ENCODE measurements at regions not wholly inside any gene's neighbourhood (a gene's known extent, or its start where the extent isn't known, plus 50 kb on each side); places are given as distances from the start of the nearest gene placed in this dataset.
"Not testable (repeated sequence)": the region's sequence is repeated elsewhere in the genome, so short reads cannot be mapped to it uniquely, and the experiment has no call there.

GRCh38 chr16:9658586-9658985, 523.6 kb downstream of the GRIN2A start:
- no peak for TF ChIP-seq CTCF (conservative IDR thresholded peaks at IDR 0.05; ENCODE audit: low read depth, low read length)
- H3K4me3 ChIP-seq (ENCODE audit: low read depth, low read length) = no peak overlapping the region
- DNase-seq (ENCODE audit: low read depth) = no peak

GRCh38 chr16:9660898-9661297, 521.3 kb downstream of the GRIN2A start:
- no peak for DNase-seq (ENCODE audit: low read depth)

GRCh38 chr16:9661336-9662017, 520.8 kb downstream of the GRIN2A start:
- no peak overlapping the region for H3K4me3 ChIP-seq (ENCODE audit: low read depth, low read length)
- no peak for DNase-seq (ENCODE audit: low read depth)

More at GRCh38 chr16:9660898-9661297, 521.3 kb downstream of the GRIN2A start:
- TF ChIP-seq CTCF (conservative IDR thresholded peaks at IDR 0.05; ENCODE audit: low read depth, low read length) = no peak
- H3K4me3 ChIP-seq (ENCODE audit: low read depth, low read length) = no peak overlapping the region

GRCh38 chr16:9663588-9663987, 518.6 kb downstream of the GRIN2A start:
- no peak for TF ChIP-seq CTCF (conservative IDR thresholded peaks at IDR 0.05; ENCODE audit: low read depth, low read length)
- no peak for DNase-seq (ENCODE audit: low read depth)
- H3K4me3 ChIP-seq (ENCODE audit: low read depth, low read length) = no peak overlapping the region

More at GRCh38 chr16:9661336-9662017, 520.8 kb downstream of the GRIN2A start:
- TF ChIP-seq CTCF (conservative IDR thresholded peaks at IDR 0.05; ENCODE audit: low read depth, low read length) = no peak

GRCh38 chr16:9665851-9666271, 516.4 kb downstream of the GRIN2A start:
- TF ChIP-seq CTCF (conservative IDR thresholded peaks at IDR 0.05; ENCODE audit: low read depth, low read length) = no peak
- H3K4me3 ChIP-seq (ENCODE audit: low read depth, low read length) = no peak overlapping the region
- DNase-seq (ENCODE audit: low read depth) = no peak

- no peak for DNase-seq (ENCODE audit: low read depth)
- H3K4me3 ChIP-seq (ENCODE audit: low read depth, low read length) = no peak overlapping the region
- TF ChIP-seq CTCF (conservative IDR thresholded peaks at IDR 0.05; ENCODE audit: low read depth, low read length) = no peak
Observed at GRCh38 chr16:9666834-9667480, 515.3 kb downstream of the GRIN2A start.

GRCh38 chr16:9670033-9670432, 512.2 kb downstream of the GRIN2A start:
- no peak for DNase-seq (ENCODE audit: low read depth)
- no peak for TF ChIP-seq CTCF (conservative IDR thresholded peaks at IDR 0.05; ENCODE audit: low read depth, low read length)
- no peak overlapping the region for H3K4me3 ChIP-seq (ENCODE audit: low read depth, low read length)

- H3K4me3 ChIP-seq (ENCODE audit: low read depth, low read length); DNase-seq (ENCODE audit: low read depth): not testable (repeated sequence)
Observed at GRCh38 chr16:9670616-9671015, 511.6 kb downstream of the GRIN2A start.

- not testable (repeated sequence) for H3K4me3 ChIP-seq (ENCODE audit: low read depth, low read length); DNase-seq (ENCODE audit: low read depth)
Observed at GRCh38 chr16:9676560-9677300, 505.5 kb downstream of the GRIN2A start.
